ENCODE measurements at regions not wholly inside any gene's neighbourhood (a gene's known extent, or its start where the extent isn't known, plus 50 kb on each side); places are given as distances from the start of the nearest gene placed in this dataset.

- DNase-seq (ENCODE audit: low spot score), result no peak
Measured at GRCh38 chr3:106711650-106712049, 665.6 kb upstream of the CCDC54 start.

GRCh38 chr3:106714400-106714799 lies 662.8 kb upstream of the CCDC54 start:
- DNase-seq (ENCODE audit: low spot score), result no peak

DNA sequence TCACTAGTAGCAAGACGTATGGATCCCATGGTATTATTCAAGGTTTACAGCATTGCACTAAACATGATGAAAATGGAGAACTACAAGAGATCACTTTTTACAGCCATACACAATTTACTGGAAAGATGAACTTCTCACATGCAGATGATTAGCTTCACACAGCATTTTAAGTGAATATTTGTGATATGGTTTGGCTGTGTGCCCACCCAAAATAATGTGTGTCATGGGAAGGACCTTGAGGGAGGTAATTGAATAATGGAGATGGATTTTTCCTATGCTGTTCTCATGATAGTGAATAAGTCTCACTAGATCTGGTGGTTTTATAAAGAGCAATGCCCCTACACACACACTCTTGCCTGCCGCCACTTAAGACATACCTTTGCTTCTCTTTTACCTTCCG lies 662.0 kb upstream of the CCDC54 start:
- DNase-seq (ENCODE audit: low spot score), result no peak

DNA sequence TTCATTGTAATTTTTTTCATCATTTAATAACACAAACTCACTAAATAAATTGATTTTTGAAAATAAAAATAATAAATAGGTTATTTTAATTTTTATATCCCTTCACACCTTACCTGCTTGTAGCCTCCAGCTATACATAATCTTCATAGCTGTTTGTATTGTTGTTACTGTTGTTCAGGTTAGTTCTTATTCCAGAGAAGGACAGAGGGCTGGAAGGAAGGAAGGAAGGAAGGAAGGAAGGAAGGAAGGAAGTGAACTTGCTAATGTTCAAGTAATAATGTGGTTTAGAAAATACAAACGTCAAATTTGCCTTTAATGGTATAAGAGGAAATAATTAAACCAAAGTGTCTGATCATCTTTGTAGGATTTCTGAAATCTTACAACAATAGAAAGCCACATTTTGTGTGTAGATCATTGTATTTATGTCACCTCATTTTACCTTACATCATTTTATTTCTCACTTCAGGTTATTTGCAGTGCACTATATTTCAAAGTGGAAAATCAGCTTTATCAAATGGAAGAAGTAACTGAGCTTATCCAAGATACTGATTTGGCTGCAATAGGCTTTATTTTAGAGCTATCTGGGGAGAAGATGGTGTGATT lies 660.0 kb upstream of the CCDC54 start:
- no peak for DNase-seq (ENCODE audit: low spot score)

- no peak for DNase-seq (ENCODE audit: low spot score)
Measured at GRCh38 chr3:106719077-106719476, 658.2 kb upstream of the CCDC54 start.

- no peak for DNase-seq (ENCODE audit: low spot score)
Measured at GRCh38 chr3:106719583-106719982, 657.7 kb upstream of the CCDC54 start.

GRCh38 chr3:106720510-106720909 lies 656.7 kb upstream of the CCDC54 start:
- DNase-seq (ENCODE audit: low spot score), result no peak

GRCh38 chr3:106725566-106725965 lies 651.7 kb upstream of the CCDC54 start:
- no peak for DNase-seq (ENCODE audit: low spot score)

DNA sequence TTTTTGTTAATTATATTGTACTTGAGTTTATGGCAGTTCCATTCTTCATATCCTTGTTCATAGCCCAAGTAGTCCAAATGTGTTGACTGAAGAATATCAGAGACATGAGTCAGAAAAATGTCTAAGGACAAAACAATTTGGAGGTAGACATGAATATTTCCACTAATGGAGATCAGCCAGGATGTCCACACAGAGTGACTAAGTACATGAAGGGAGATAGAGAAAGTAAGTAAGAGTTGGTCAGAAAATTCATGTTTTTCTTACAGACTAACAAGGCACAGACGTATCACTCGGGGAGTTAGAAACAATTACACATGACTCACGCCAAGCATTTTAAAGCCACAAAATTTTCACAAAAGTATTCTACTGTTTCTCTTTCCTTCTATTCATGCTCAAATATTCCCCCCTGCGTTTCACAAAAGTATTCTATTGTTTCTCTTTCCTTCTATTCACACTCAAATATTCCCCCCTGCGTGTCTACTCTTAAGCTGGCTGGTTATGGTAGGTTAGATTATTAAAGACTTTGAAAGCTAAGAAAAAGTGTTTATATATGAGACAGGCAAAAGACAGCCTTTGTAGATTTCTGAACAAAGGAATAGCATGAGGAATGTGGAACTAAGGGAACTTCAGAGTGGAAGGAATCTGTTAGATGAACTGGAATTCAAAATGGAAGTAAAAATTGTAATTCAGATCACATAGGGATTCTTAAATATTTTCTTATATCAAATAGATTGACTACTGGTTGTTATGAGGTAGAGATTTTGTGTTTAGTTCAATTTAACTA lies 648.7 kb upstream of the CCDC54 start:
- DNase-seq (ENCODE audit: low spot score), result no peak

DNA sequence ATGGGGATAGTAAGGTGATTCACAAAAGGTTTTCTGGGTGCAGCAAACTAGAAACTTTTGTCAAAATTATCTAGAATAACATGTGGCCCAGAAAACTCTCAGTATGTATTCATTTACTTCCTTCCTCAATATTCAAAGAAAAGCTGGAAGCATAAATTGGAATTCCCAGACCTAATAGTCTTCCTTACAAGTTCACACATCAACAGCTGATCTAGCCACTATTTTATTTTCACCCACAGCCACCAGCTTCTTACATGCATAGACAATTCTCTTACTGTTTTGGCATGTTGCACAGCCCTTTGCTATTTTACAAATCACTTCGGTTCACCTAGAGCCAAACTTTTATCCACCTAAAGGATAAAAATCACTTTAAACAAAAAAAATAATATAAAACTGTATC lies 647.8 kb upstream of the CCDC54 start:
- DNase-seq (ENCODE audit: low spot score), result no peak

DNA sequence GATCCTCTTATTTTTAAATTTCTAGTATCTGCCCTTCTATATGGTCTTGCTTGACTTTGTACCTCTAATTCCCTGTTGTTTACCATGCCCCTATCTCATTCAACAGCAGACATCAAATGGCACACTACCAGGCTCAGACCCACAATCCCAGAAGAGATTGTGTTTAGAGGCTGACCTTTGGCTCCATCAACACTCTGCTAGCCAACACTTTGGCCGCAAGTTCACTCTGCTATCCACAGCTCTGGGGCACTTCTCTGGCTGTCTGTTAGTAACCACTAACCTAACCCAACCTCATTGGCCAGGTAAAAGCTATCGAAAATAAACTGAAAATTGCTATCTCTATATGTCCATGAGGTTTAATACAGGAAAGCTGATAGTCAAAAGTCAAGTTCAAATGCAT lies 646.0 kb upstream of the CCDC54 start:
- no peak for DNase-seq (ENCODE audit: low spot score)

- DNase-seq (ENCODE audit: low spot score), result no peak
Measured at GRCh38 chr3:106734712-106735111, 642.5 kb upstream of the CCDC54 start.

GRCh38 chr3:106737265-106737664 lies 640.0 kb upstream of the CCDC54 start:
- no peak for DNase-seq (ENCODE audit: low spot score)

- no peak for DNase-seq (ENCODE audit: low spot score)
Measured at GRCh38 chr3:106740116-106740515, 637.1 kb upstream of the CCDC54 start.

GRCh38 chr3:106745344-106746168 lies 631.7 kb upstream of the CCDC54 start:
- no peak for DNase-seq (ENCODE audit: low spot score)

- no peak for DNase-seq (ENCODE audit: low spot score)
Measured at GRCh38 chr3:106746286-106746685, 631.0 kb upstream of the CCDC54 start.

- no peak for DNase-seq (ENCODE audit: low spot score)
Measured at GRCh38 chr3:106748472-106749262, 628.6 kb upstream of the CCDC54 start.

DNA sequence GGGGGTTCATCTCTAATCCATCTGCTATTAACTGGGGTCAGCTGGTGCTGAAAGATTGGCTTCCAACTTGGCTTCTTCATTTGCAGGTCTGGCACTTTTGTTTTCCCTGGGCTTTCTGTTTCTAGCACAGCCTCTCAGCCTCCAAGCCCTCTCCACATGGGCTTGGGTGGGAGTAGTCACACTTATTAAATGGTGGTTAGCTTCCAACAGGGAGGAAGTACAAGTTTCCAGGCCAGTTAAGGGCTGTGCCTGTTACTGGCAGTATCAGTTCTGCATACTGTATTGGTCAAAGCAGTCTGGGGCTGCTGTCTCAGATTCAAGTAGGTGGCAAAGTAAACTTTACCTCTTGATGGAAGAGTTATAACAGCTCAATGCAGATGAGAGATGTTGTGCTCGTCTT lies 627.1 kb upstream of the CCDC54 start:
- no peak for DNase-seq (ENCODE audit: low spot score)

DNA sequence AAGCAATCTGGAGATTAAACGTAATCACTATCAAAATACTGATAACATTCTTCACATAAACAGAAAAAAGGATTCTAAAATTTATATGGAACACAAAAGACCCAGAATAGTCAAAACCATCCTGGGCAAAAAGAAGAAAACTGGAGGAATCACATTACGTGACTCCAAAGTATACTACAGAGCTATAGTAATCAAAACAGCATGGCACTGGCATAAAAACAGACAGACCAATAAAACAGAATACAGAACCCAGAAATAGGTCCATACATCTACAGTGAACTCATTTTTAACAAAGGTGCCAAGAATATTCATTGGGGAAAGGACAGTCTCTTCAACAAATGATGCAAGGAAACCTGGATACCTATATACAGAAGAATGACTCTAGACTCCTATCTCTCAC lies 621.9 kb upstream of the CCDC54 start:
- no peak for DNase-seq (ENCODE audit: low spot score)

- no peak for DNase-seq (ENCODE audit: low spot score)
Measured at GRCh38 chr3:106756901-106757300, 620.3 kb upstream of the CCDC54 start.

GRCh38 chr3:106758459-106758858 lies 618.8 kb upstream of the CCDC54 start:
- no peak for DNase-seq (ENCODE audit: low spot score)

GRCh38 chr3:106759731-106760130 lies 617.5 kb upstream of the CCDC54 start:
- DNase-seq (ENCODE audit: low spot score), result no peak

All from HuH-7.5 (cell line).